ENCODE measurements at regions not wholly inside any gene's neighbourhood (a gene's known extent, or its start where the extent isn't known, plus 50 kb on each side); places are given as distances from the start of the nearest gene placed in this dataset.

- no peak for DNase-seq (ENCODE audit: low read depth)
- H3K4me3 ChIP-seq (ENCODE audit: low read depth, low read length), result no peak overlapping the region
- TF ChIP-seq CTCF (conservative IDR thresholded peaks at IDR 0.05; ENCODE audit: low read depth, low read length), result no peak
These were observed 79.3 kb upstream of the TCF12 start for GRCh38 chr15:56839099-56839498.

GRCh38 chr15:56838085-56838484 lies 80.4 kb upstream of the TCF12 start:
- no peak for DNase-seq (ENCODE audit: low read depth)
- H3K4me3 ChIP-seq (ENCODE audit: low read depth, low read length), result no peak overlapping the region
- no peak for TF ChIP-seq CTCF (conservative IDR thresholded peaks at IDR 0.05; ENCODE audit: low read depth, low read length)

DNA sequence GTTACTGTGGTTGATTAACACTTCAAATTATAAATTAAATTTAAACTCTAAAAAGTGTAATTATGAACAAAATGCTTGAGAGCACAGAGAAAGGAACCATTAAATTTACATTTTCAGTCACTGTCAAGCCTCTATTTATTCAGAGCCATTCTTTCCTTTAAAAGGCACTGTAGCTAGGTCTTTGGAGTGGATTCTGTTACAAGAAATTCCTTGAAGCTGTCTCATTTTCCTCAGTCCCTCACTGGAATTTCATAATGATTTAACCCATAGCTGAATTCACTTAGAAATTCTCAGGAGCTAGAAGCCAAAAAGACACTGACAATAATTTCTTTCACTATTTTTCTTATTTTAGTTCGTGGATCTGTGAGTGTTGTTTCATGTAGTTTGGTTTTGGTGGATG lies 81.2 kb upstream of the TCF12 start:
- no peak for TF ChIP-seq CTCF (conservative IDR thresholded peaks at IDR 0.05; ENCODE audit: low read depth, low read length)
- no peak overlapping the region for H3K4me3 ChIP-seq (ENCODE audit: low read depth, low read length)
- DNase-seq (ENCODE audit: low read depth), result peak; percentile 46

DNA sequence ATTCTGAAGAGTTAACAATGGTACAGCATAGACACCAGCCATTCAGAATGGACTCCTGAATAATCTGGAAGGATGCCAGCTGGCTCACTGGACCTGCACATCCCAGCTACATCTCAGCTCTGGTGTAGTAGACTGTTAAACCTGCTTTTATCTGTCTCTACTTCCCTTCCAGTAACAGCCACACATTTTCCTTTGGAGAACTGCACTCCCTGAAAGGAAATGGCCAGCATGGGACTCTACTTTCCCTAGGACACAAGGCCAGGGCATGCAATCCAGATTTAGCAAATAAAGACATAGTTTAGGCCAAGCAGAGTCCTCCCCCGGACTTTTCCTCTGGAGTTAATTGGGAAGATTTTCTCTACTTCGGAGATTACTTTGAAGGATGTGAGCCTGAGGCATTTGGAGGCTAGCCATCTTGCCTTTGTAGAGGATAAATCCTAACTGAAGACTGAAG lies 82.7 kb upstream of the TCF12 start:
- DNase-seq (ENCODE audit: low read depth), result peak; percentile 51
- H3K4me3 ChIP-seq (ENCODE audit: low read depth, low read length), result no peak overlapping the region
- no peak for TF ChIP-seq CTCF (conservative IDR thresholded peaks at IDR 0.05; ENCODE audit: low read depth, low read length)

DNA sequence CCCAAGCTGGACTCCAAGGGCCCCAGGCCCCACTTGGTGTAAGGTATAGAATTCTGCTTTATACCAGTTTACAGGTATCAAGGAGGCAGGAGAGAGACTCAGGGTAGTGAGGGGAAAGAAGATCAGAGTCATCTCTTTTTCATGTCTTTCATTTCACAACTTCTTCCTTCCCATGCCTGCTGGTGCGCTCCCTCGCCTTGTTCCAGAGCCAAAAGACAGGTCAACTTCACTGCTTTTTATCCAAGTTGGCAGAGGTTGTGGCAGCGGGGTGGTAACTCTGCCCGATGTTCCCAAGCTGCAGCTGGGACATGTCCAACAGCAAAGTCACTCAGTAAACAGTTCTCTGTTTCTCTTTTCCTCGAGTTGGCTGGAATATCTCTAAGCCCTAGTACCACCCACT lies 86.3 kb upstream of the TCF12 start:
- H3K4me3 ChIP-seq (ENCODE audit: low read depth, low read length), result no peak overlapping the region
- DNase-seq (ENCODE audit: low read depth), result no peak
- no peak for TF ChIP-seq CTCF (conservative IDR thresholded peaks at IDR 0.05; ENCODE audit: low read depth, low read length)

GRCh38 chr15:56831467-56832005 lies 86.9 kb upstream of the TCF12 start:
- TF ChIP-seq CTCF (conservative IDR thresholded peaks at IDR 0.05; ENCODE audit: low read depth, low read length), result no peak
- no peak overlapping the region for H3K4me3 ChIP-seq (ENCODE audit: low read depth, low read length)
- DNase-seq (ENCODE audit: low read depth), result no peak

DNA sequence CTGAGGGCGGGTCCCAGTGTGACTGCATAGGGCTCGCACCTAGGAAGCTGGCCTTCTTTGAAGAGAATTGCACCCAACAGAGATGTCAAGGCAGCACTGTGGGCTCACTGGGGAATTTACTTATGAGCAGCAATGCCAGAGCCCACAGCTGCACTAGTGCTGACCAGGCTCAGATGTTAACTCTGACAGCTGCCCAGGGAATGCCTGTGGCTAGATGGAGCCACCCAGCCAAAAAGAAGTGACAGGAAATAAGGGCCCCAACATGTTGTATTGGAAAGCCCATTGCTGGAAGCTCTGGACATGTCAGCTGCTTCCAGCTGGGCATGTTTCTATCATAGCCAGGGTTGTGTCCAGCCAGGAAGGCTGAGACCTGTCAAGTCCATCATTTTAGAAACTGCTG lies 90.9 kb upstream of the ZNF280D start:
- H3K4me3 ChIP-seq (ENCODE audit: low read depth, low read length), result no peak overlapping the region
- no peak for TF ChIP-seq CTCF (conservative IDR thresholded peaks at IDR 0.05; ENCODE audit: low read depth, low read length)
- DNase-seq (ENCODE audit: low read depth), result no peak
